Kidney epithelial cell (primary cell): ENCODE measurements at regions not wholly inside any gene's neighbourhood (a gene's known extent, or its start where the extent isn't known, plus 50 kb on each side); places are given as distances from the start of the nearest gene placed in this dataset.

Source experiments
- DNase-seq: peaks from one replicate; pipeline ENCODE4 v3.0.0-alpha.2; 2010; ENCODE audit warnings: low read depth
- H3K27me3 ChIP-seq: 2 replicates; pipeline ENCODE4 v1.6.0; 2011; ENCODE audit warnings: low read length; ENCODE audit not compliant: control insufficient read depth, insufficient read depth
- H3K36me3 ChIP-seq: 2 replicates; pipeline ENCODE4 v1.5.1; 2011; ENCODE audit warnings: low read length; ENCODE audit not compliant: control insufficient read depth, insufficient read depth
- H3K4me3 ChIP-seq: 2 replicates; pipeline ENCODE4 v1.5.1; 2011; ENCODE audit warnings: low read depth, mild to moderate bottlenecking, control low read depth, low read length
- TF ChIP-seq, protein P1 (sequence below): IDR thresholded peaks from 2 replicates; pipeline ENCODE4 v1.5.1; 2011; ENCODE audit warnings: mild to moderate bottlenecking, moderate library complexity, low read length, control low read depth, inconsistent platforms; ENCODE audit not compliant: insufficient read depth, poor library complexity, severe bottlenecking

DNA sequence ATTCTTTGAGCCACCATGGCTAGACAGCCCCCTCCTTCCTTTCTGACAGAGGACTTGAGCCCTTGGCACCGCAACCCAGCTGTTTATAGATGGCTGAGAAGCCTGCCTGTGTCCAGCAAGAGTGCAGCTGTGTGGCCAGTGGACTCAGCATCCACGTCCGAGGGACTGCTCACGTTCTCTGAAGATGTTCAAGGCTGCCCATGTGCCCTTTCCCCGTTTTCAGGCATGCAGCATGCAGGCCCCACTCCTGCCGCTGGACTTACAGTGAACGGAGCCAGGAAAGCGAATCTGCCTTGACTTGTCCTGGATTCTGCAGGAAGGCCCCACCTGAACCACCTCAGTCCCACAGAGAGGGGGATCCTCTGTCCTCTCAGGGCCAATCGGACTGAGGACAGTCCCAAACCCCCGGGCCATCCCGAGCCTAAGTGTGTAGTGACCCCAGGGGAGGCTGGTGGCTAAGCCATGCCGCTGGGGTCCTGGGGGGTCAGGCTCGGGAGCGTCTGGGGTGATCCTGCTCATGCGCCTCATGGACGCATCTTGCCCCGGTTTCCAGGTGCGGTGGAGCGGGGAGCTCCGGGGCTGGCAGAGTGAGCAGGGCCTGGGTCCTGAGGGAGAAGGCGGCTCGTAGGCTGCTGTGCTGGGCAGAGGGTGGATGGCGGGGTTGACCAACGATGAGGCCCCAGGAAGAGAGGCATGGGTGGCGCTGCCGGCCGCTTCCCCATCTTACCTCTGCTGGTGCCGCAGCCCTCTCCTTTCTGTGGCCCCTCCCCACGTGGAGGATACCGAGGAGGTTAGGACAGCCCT, 170.7 kb downstream of the CTTN start:
- H3K27me3 ChIP-seq = no peaks in the 10 kb centered on the region
- no peak overlapping the region for H3K4me3 ChIP-seq
- no peak for DNase-seq
- no peaks in the 10 kb centered on the region for H3K36me3 ChIP-seq
- TF ChIP-seq, protein P1, sequence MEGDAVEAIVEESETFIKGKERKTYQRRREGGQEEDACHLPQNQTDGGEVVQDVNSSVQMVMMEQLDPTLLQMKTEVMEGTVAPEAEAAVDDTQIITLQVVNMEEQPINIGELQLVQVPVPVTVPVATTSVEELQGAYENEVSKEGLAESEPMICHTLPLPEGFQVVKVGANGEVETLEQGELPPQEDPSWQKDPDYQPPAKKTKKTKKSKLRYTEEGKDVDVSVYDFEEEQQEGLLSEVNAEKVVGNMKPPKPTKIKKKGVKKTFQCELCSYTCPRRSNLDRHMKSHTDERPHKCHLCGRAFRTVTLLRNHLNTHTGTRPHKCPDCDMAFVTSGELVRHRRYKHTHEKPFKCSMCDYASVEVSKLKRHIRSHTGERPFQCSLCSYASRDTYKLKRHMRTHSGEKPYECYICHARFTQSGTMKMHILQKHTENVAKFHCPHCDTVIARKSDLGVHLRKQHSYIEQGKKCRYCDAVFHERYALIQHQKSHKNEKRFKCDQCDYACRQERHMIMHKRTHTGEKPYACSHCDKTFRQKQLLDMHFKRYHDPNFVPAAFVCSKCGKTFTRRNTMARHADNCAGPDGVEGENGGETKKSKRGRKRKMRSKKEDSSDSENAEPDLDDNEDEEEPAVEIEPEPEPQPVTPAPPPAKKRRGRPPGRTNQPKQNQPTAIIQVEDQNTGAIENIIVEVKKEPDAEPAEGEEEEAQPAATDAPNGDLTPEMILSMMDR = no peak

GRCh38 chr11:70569618-70569890, 171.2 kb downstream of the CTTN start:
- Histone ChIP-seq H3K4me3 (no peak overlapping the region), H3K36me3 (no peaks in the 10 kb centered on the region), H3K27me3 (no peaks in the 10 kb centered on the region)
- DNase-seq = no peak
- TF ChIP-seq, protein P1 = no peak

DNA sequence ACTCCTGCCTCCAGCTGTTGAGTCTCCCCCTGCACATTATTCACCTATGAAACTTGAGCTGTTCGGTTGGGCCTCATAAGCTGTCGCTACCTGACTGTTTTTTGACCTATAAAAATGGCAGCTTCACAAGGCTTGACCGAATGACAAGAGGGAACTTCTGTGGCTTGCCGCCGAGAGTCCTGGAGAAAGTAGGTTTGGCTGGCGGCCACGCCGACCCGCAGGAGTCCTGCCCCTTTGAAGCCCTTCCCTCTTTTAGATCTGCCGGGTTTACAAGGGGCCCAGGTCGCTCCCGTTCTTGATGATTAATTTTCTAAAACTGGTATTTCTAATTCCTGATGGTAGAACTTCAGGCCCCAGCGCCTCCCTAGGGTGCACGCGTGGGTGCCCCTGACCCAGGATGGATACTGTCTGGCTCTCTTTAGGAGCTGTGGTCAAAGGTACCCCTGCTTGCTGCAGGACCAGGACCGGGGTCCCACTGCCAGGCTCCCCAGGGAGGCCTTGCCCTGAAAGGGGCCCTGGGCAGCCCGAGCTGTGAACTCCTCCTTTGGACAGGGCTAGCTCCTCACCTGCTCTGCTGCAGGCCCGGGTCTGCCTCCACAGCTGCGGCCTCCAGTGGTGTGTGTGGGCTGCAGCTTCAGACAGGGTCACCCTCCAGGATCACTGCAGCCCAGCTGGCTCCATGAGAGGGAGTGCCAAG, 171.8 kb downstream of the CTTN start:
- no peak for DNase-seq
- no peaks in the 10 kb centered on the region for H3K27me3 ChIP-seq
- no peak overlapping the region for H3K4me3 ChIP-seq
- no peaks in the 10 kb centered on the region for H3K36me3 ChIP-seq
- TF ChIP-seq, protein P1 = no peak

DNA sequence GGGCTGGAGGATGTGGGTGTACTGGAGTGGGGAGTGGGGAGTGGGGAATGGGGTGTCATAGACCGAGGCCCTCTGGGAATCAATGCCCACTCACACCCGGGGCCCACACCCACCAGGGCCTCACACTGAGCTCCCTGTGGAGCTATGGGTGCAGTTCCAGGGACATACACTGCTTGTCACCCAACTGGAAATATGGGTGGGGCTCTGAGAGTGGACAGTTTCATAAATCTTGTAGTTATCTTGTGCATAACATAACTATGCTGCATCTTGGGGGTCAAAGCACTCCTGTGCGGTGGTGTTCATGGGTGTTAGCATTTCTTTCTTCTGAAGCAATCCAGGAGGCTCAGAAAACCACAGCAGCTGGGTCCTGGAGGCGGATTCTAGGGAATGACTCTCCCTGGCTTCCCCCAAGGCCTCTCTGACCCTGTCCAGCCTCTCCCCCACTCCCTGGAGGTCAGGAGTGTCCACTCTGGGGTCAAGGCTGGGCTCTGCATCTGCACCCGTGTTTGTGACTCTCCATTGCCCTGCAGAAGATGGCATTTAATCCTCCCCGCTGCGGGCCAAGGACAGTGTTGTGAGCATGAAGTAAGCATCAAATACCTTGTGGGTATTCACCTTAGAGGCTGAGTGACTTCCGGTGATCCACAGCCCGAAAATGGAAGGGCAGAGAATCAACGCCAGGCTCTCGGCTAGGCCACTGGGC, 172.5 kb downstream of the CTTN start:
- no peak overlapping the region for H3K4me3 ChIP-seq
- TF ChIP-seq, protein P1 = no peak
- H3K27me3 ChIP-seq = no peaks in the 10 kb centered on the region
- no peak for DNase-seq
- no peaks in the 10 kb centered on the region for H3K36me3 ChIP-seq

DNA sequence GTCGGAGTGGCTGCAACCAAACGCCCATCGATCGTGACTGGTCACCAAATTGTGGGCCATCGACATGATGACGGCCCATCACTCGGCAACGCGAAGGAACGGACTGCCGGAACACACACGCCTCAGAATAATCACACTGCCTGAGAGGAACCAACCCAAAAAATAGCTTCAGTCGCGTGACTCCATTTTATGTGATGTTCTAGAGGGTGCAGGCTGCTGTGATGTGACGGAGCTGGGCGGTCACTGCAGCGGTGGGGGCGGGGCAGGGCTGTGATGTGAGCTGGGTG, 174.6 kb downstream of the CTTN start:
- Histone ChIP-seq H3K27me3 (no peaks in the 10 kb centered on the region), H3K4me3 (no peak overlapping the region), H3K36me3 (no peaks in the 10 kb centered on the region)
- TF ChIP-seq, protein P1 = no peak
- no peak for DNase-seq

DNA sequence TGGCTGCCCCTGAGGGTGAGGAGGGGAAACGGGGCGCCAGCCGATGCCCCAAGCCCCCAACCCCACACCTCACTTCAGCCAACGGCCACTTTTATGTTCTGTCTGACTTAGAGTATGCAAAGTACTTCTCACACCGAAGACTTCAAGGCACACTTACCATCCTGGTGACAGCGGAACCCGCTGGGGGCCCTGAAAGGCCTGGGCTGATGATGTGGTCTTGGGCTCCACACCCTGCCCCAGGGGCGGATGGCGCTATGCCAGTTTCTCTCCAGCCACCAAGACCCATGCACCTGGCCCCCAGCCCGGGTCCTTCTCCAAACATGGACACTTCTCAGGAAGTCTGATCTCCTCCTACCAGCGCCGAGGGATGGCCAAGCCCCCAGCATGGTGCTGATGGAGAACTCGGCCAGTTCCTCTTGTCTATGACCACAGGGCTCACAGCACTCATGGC, 175.4 kb downstream of the CTTN start:
- Histone ChIP-seq H3K27me3 (no peaks in the 10 kb centered on the region), H3K36me3 (no peaks in the 10 kb centered on the region), H3K4me3 (no peak overlapping the region)
- TF ChIP-seq, protein P1 = no peak
- DNase-seq = no peak
